Smooth muscle cell (in vitro differentiated cells): ENCODE measurements at regions not wholly inside any gene's neighbourhood (a gene's known extent, or its start where the extent isn't known, plus 50 kb on each side); places are given as distances from the start of the nearest gene placed in this dataset.

ENCODE experiments used
- DNase-seq: peaks from one replicate; lab custom pipeline; 2025; ENCODE audit not compliant: unreplicated experiment; lab: John Stamatoyannopoulos, UW
- H2AFZ ChIP-seq: fragments of 200-600 bp; sonication (generic); 2 replicates; pipeline ENCODE4 v1.6.0; 2016; ENCODE audit warnings: antibody characterized with exemption, low read depth, mild to moderate bottlenecking
- H3F3A ChIP-seq: fragments of 200-600 bp; sonication (generic); 2 replicates; pipeline ENCODE4 v1.6.0; 2017; ENCODE audit warnings: antibody characterized with exemption, low read depth
- H3K27ac ChIP-seq: fragments of 200-600 bp; sonication (generic); 2 replicates; pipeline ENCODE4 v1.5.1; 2016; ENCODE audit warnings: low read depth, mild to moderate bottlenecking
- H3K27me3 ChIP-seq: fragments of 200-600 bp; sonication (generic); 2 replicates; pipeline ENCODE4 v1.6.1; 2016; ENCODE audit warnings: low read depth, mild to moderate bottlenecking
- H3K36me3 ChIP-seq: fragments of 200-600 bp; sonication (generic); 2 replicates; pipeline ENCODE4 v1.5.1; 2016; ENCODE audit warnings: low read depth
- H3K4me1 ChIP-seq: fragments of 200-600 bp; sonication (generic); 2 replicates; pipeline ENCODE4 v1.5.1; 2016; ENCODE audit warnings: low read depth
- H3K4me2 ChIP-seq: fragments of 200-600 bp; sonication (generic); 2 replicates; pipeline ENCODE4 v1.6.0; 2016; ENCODE audit warnings: mild to moderate bottlenecking
- H3K4me3 ChIP-seq: fragments of 200-600 bp; sonication (generic); 2 replicates; pipeline ENCODE4 v1.5.1; 2016; ENCODE audit warnings: mild to moderate bottlenecking
- H3K79me2 ChIP-seq: fragments of 200-600 bp; sonication (generic); 2 replicates; pipeline ENCODE4 v1.6.0; 2016; ENCODE audit warnings: low read depth, mild to moderate bottlenecking
- H3K9ac ChIP-seq: fragments of 200-600 bp; sonication (generic); 2 replicates; pipeline ENCODE4 v1.6.0; 2016; ENCODE audit warnings: low read depth
- H3K9me3 ChIP-seq: fragments of 200-600 bp; sonication (generic); replicated peaks from 2 replicates; pipeline ENCODE4 v1.5.1; 2016; ENCODE audit warnings: low read depth
- H4K20me1 ChIP-seq: fragments of 200-600 bp; sonication (generic); 2 replicates; pipeline ENCODE4 v1.6.0; 2016; ENCODE audit warnings: low read depth
- CTCF ChIP-seq: fragments of 200-600 bp; sonication (generic); IDR thresholded peaks from 2 replicates; pipeline ENCODE4 v1.5.1; 2017; ENCODE audit warnings: borderline replicate concordance, mild to moderate bottlenecking, antibody characterized with exemption; ENCODE audit not compliant: insufficient read depth, poor library complexity, severe bottlenecking
- WGBS: methylation state at CpG from one replicate; pipeline ENCODE4 v1.1.7; 2016; ENCODE audit warnings: low lambda C conversion rate; 5-methylcytosine and 5-hydroxymethylcytosine counted together

GRCh38 chr20:39170896-39171463 is 208.8 kb downstream of the DHX35 start:
- 85% methylated on average over 2 of the region's 2 CpGs for WGBS
- Histone ChIP-seq H3F3A (no peaks in the 10 kb centered on the region), H3K9me3 (no peaks in the 10 kb centered on the region), H3K9ac (no peak overlapping the region), H3K4me3 (no peak overlapping the region), H3K4me1 (no peaks in the 10 kb centered on the region), H3K79me2 (no peaks in the 10 kb centered on the region), H4K20me1 (no peaks in the 10 kb centered on the region), H3K27ac (no peak overlapping the region), H3K27me3 (peaks cover 12% of the 10 kb centered on the region), H3K36me3 (no peaks in the 10 kb centered on the region), H3K4me2 (no peak overlapping the region), H2AFZ (no peak overlapping the region)
- TF ChIP-seq CTCF = no peak
- DNase-seq = no peak

GRCh38 chr20:39165099-39165498 is 203.0 kb downstream of the DHX35 start:
- 93% methylated on average over 6 of the region's 6 CpGs for WGBS

GRCh38 chr20:39164642-39165041 is 202.5 kb downstream of the DHX35 start:
- H3K9me3 ChIP-seq = no peaks in the 10 kb centered on the region
- H4K20me1 ChIP-seq = no peaks in the 10 kb centered on the region
- H3K9ac ChIP-seq = no peak overlapping the region
- no peak overlapping the region for H2AFZ ChIP-seq
- H3K27ac ChIP-seq = no peak overlapping the region
- H3K27me3 ChIP-seq = peaks cover 22% of the 10 kb centered on the region
- H3K4me3 ChIP-seq = no peak overlapping the region
- H3K4me2 ChIP-seq = no peak overlapping the region
- no peaks in the 10 kb centered on the region for H3K79me2 ChIP-seq
- no peak for DNase-seq
- no peaks in the 10 kb centered on the region for H3F3A ChIP-seq
- WGBS = 75% methylated on average over 2 of the region's 2 CpGs
- H3K36me3 ChIP-seq = no peaks in the 10 kb centered on the region
- no peaks in the 10 kb centered on the region for H3K4me1 ChIP-seq
- no peak for TF ChIP-seq CTCF

More at GRCh38 chr20:39165099-39165498, 203.0 kb downstream of the DHX35 start:
- Histone ChIP-seq H3K4me1 (no peaks in the 10 kb centered on the region), H4K20me1 (no peaks in the 10 kb centered on the region), H3K4me3 (no peak overlapping the region), H3K9ac (no peak overlapping the region), H3K27me3 (peaks cover 18% of the 10 kb centered on the region), H3K4me2 (no peak overlapping the region), H3K27ac (no peak overlapping the region), H3K36me3 (no peaks in the 10 kb centered on the region), H3K79me2 (no peaks in the 10 kb centered on the region), H3K9me3 (no peaks in the 10 kb centered on the region), H3F3A (no peaks in the 10 kb centered on the region), H2AFZ (no peak overlapping the region)
- DNase-seq = no peak
- no peak for TF ChIP-seq CTCF

GRCh38 chr20:39163993-39164392 is 201.8 kb downstream of the DHX35 start:
- Histone ChIP-seq H3K9me3 (no peaks in the 10 kb centered on the region), H3F3A (no peaks in the 10 kb centered on the region), H2AFZ (no peak overlapping the region), H3K4me2 (no peak overlapping the region), H3K27ac (no peak overlapping the region), H3K4me1 (no peaks in the 10 kb centered on the region), H4K20me1 (no peaks in the 10 kb centered on the region), H3K79me2 (no peaks in the 10 kb centered on the region), H3K36me3 (no peaks in the 10 kb centered on the region), H3K27me3 (peaks cover 25% of the 10 kb centered on the region), H3K4me3 (no peak overlapping the region), H3K9ac (no peak overlapping the region)
- DNase-seq = no peak
- 86% methylated on average over 1 of the region's 1 CpG for WGBS
- no peak for TF ChIP-seq CTCF
